SIG-M5 (cell line): ENCODE measurements at regions not wholly inside any gene's neighbourhood (a gene's known extent, or its start where the extent isn't known, plus 50 kb on each side); places are given as distances from the start of the nearest gene placed in this dataset.

Source experiments
- DNase-seq: peaks from one replicate; lab custom pipeline; 2025; lab: John Stamatoyannopoulos, UW

DNA sequence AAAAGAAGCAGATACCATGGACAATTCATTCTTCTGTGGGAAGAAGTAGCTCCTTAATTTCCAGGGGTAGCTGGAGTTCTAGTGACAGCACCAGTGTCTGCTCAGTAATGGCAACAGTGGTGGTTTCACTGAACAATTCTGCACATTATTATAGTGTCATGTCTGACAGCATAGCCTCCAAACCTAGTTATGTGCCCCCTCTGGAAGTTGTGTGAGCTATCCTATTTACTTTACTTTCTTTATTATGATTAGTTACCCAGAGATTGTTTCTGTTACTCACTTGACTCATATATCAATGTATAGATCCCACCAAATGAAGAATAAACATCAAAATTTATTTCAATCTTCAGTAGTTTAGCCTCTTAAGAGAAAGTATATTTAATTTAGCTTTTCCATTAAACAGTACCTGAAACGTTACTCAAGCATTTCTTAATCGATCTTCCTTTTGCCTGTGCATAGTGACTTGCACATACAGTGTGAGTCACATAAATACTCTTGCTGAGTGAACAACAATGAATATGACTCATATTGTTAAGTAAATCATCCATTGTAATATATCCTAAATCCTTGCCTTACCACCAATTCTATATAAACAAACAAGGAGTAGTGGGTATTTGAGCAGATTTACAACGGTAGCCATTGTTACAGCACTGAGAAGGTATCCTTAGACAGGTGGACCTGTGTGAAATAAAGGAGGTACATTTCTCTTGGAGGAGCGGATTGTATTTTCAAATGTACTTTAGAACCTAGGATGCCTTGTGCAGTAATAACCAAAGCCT lies 534.7 kb downstream of the ANKRD50 start:
- DNase-seq: no peak

DNA sequence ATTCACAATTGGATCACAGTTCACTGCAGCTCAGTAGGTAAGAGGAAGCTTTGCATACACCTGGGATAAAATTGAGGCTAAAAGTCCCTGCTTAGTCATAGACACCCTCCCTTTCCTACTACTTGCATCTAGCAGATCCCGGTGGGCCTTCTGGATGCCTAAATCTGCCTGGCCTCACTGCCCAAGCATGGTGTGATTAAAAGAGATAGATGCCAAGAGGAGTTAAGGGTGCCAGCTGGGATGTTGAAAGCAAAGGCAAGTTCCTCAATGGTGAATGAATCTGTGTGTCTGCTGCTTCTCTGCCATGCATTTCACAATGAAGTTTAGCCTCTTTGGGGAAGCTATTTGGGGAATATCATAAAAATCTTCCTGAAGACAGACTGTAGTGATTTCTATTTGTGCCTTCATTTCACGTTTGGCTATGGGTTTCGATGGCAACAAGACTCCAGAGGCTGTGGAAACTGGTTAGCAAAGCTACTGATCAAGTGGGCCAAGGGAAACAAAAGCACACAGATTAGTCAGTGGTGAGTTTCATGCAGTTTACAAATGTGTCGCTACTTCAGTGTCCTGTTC lies 534.0 kb downstream of the ANKRD50 start:
- DNase-seq: no peak

DNA sequence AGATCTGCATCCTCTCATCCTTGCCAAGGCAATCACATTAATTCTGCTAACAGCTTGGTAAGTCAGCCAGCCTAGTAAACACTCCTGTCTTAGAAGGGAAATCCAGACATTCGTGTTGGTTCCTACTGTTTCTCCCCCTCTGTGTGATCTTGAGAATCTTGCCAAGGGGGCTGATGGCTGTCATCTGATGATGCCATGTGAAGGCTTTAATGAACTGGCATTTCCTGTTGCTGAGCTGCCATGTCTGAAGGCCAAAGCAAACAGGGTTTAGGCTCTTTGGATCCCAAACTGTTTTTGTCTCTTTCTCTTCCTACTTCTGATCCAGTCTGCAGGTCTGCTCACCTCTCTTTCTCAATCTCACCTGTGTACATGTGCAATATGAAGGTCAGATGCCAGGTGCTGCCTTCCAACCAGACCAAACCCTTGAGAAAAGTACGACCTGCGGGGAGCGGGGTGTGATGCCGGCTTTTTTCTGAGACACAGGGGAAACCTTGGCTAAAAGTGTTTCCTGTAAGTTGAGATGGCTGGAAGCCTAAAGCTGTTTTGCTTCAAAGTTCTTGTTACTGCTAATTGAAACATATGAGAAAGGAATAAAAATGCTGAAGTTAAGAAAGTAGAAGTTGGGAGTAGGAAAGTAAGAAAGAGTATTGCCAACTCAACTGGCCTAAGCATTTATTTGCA lies 532.9 kb downstream of the ANKRD50 start:
- no peak for DNase-seq

DNA sequence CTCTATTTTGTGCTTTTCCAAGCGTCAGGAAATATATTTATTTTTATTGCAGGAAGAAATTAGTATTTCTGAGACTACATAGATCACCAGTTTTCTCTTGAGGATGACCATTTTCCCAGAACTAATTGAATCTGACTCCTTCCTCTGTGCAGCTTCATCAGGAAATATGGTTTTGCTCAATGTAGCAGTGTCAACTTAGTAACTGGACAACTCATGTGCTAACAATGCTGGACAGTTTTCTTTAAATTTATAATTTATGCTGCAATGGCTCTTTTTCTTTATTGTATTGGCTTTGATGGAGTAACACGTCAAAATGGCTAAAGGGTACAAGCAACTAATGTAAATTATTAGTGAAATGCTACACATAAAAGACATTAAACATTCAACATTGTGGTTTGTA lies 531.5 kb downstream of the ANKRD50 start:
- no peak for DNase-seq

DNA sequence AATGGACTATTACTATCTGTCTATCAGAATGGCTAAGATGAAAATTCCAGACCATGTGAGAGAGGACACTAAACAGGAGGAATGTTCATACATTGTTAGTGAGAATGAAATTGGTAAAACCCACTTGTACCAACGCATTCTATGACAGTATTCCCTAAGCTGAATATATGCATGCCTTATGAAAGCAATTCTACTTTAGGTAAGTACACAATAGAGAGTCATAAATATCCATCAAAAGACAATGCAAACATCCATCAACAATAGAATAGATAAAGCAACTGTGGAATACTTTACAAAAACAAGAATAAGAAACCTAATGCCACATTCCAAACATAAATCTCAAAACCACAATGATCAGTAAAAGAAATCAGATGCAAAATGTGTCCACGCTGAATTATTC lies 529.3 kb downstream of the ANKRD50 start:
- no peak for DNase-seq

DNA sequence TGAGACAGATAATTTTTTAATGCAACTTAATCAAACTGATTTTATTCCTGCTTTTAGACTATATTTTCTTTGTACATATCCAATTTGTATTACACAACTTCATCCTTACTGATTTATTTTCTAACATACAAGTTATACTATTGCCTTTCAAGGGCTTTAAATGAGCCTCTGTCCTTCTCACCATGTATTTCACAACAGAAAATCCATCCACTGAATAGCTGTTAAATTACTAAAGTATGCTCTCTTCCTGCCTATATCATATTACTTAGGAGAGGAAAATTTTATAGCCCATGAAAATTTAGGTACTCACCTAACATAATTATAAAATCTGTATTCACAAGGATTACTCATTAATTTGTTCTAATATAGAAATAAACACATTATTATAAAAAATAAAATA lies 528.6 kb downstream of the ANKRD50 start:
- no peak for DNase-seq

DNA sequence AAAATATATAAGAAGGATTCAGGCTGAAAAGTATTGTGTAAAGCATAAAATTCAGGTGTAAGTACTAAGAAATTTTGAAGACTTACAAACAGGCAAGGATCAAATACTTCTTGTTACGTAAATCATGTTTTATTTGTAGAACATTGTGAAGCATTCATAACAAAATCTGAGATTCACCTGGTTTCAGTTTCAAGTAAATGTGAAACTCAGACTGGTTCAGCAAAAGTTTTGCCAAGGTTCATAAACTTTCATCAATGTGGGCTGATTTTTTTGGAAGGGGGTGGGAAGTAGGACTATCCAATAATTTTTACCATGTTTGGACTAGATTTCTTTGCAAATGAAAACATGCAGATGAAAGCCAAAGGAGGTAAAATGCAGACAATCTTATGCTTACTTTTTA lies 527.7 kb downstream of the ANKRD50 start:
- no peak for DNase-seq

DNA sequence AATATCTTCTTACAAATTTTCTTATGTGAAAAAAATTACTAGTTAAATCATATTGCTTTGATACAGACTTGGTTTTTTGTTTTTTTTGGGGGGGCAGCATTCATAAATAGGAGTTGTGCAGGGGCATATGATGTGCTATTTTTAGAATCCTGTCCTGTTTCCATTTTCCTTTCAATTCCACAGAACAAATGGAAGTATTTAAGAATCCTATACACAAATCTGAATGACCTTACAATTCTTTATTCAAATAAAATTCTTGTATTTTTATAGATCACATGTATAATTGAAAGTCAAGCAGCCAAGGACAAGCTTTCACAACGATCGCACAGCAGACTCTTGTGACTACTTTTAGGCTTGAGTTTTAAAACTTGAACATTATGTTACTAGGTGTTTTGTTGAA lies 523.9 kb downstream of the ANKRD50 start:
- DNase-seq: no peak

DNA sequence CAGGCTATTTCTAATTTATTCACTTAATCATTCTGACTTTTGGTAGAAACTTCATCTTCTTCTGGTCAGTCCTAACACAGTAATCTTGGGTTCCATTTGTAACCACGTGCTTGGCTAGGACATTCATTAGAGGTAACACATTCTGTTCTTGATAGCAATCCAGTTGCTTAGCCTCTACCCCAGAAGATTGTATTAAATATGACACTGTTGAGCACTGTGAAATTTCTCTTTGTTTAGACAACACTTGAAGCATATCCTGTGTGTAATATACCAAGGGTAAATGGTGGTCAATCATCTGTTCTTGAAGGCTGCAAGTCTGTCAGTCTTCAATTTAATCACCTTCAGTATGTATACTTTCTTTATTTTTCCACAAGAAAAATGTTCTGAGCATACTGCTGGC lies 523.0 kb downstream of the ANKRD50 start:
- no peak for DNase-seq

DNA sequence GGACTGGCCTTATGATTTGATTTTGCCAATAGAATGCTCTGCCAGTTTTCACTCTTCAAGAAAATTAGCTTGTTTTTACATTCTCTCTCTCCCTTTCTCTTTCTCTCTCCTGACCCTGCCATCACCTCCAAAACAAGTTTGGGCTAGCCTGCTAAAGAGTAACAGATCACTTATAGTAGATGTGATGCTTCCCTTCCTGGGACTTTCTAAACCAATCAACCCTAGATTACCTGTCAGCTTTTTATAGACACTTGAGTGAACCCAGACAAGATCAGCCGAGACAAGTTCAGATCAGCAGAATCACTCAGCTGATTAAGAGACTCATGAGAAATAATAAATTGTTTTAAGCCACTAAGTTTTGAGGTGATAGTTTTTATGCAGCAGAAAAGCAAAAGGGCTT lies 521.2 kb downstream of the ANKRD50 start:
- DNase-seq: no peak

DNA sequence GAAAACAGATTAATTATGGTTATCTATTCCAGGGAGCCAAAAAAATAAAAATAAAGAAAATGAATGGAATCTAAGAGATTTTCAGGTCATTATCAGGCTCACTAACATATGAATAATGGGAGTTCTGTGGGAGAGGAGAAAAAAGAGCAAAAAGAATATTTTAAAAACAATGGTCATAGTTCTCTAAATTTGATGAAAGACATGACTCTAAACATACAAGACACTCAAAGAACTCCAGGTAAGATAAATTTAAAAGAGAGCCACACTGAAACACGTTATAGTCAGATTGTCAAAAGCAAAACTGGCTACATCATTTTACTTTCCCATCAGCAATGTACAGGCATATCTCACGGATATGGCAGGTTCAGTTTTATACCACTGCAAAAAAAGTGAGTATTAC lies 520.0 kb downstream of the ANKRD50 start:
- no peak for DNase-seq

DNA sequence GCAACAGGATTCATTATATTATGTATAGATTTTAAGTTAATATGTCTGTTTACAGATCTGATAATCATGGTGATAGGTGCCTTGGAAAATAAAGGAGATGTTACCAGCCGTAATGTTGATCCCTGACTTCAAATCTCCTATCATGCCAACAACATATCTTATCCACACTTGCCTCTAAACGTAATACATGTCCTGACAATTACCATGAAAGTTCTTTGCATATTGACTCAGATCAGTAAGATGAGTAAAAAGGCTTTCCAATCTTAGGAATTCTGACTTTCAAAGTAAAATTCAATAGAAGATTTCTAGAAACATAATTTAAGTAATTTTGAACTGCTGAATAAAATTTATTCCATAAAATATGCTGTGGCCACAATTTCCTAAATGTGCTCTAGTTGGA lies 513.3 kb downstream of the ANKRD50 start:
- no peak for DNase-seq

DNA sequence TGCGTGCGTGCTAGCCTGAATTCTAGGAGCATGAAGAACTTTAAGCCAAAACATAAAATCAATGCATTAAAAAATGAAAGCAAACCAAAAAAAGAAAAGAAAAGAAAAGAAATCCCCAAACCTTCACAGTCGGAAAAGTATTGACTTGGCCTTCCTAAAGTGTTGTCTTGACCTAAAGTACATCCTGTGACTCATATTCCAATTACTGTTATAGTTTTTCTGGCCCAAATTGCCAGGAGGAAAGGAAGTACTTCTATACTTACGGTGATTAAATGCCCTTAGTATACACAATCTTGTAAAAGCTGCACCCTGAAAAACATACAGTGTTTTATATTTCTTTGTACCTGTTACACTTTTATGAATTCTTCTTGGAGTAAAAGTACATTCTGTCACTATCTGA lies 512.8 kb downstream of the ANKRD50 start:
- DNase-seq: no peak

DNA sequence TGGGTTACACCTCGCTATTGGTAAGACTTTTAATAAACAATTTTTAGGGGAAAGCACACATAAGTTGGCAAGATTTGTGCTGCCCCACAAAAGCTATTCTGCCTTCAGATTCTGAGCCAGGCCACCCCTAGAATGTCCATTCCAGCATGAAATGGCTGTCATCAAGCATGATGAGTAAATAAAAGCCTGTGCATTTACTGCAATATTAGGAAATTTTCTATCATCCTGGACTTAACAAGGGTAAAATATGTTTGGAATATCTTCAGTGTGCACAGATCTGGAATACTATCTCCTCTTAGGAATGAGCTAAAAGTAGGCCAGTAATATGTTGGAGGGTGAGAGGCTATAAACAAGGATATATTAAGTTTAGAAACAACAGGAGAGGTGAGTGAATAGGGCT lies 510.9 kb downstream of the ANKRD50 start:
- no peak for DNase-seq

DNA sequence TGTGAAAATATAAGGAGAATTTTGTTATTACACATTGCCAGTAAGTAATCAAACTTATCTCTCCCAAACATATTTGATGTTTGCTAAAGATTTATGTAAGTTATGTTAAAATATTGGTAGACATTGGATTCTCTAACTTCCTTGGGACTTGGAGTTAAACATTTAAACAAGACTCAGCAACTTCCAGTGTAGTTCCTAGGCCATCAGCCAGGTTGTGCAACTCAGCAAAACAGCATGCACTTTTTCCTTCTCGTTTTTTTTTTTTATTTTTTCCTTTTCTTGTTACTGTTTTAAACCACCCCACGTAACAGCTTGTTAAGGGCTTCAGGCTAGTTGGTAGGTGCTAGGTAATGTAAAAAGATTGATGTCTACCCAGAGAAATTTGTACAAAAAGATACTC lies 510.4 kb downstream of the ANKRD50 start:
- DNase-seq: no peak

DNA sequence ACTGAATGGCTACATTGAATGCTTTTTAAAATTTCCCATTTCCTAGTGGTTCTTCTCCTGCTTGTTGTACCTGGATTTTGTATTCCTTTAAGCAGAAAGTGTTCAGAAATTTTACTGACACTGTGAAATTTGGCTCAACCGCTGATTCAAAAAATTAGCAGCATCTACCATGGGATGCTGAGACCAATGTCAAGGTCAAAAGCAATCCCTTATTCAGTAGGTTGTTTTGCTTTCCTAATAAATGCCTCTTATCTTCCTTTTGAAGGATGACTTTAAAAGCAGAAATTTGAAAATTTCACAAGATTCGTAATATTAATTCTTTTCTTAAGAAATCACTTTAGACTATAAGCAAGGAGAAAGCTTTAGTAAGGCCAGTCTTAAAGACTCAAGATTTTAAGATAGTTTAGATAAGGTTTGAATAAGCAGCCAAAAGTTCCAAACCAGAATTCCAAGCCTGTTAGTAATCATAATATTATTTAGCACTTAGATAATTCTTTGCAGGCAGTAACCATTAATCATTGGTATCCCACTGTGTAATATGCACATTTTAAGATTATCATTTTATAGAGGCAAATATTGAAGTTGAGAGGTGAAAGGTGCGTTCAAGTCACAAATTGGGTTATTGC lies 508.8 kb downstream of the ANKRD50 start:
- DNase-seq: no peak

DNA sequence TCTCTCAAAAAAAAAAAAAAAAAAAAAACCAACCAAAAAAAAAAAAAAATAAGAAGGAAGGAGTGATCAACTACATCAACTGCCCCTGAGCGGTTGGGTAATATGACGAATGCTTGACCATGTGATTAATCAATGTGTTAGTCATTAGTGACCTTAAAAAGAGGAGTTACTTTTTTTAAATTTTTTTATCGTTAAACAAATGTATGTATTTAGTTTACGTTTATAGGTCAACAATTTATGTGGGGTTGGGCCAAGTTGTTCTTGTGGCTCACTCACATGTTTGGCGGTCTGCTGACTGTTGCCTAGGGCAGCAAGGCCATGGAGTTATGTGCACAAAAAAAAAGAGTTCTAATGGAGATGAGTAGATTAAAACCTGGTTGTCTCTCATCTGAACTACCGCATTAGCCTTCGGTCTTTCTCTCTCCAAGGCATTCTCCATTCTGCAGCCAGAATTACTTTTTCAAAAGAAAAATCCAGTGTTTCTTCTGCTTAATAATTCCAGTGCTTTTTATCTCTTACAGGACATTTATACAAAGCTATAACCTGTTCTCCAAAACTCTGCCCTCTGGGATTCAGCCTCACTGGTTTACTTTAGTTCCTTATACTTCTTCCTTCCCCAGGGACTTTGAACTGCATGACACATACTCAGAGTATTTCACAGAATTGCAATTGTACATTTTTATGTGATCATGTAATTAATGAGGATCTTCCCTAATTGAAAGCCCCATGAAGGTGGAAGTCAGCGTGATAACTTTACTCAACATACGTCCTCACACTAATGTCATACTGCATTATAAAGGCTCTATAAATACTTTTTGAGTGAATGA lies 505.5 kb downstream of the ANKRD50 start:
- no peak for DNase-seq

DNA sequence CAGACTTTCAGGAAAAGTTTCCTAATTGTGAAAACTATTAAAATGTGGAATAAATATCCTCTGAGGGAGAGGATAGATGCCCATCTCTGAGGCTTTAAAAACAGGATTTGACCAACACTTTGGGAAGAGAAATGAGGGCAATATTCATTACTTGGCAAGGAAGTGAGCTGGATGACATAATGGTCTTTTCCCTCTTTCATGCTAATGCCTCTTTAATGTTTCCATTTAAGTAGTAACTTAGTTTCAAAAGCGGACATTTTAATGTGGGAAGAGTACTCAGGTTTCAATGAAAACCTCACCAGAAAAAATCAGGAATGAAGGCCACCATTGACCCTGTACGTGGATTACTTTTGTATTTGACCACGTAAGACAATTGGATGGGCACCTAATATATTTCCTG lies 503.3 kb downstream of the ANKRD50 start:
- DNase-seq: no peak

DNA sequence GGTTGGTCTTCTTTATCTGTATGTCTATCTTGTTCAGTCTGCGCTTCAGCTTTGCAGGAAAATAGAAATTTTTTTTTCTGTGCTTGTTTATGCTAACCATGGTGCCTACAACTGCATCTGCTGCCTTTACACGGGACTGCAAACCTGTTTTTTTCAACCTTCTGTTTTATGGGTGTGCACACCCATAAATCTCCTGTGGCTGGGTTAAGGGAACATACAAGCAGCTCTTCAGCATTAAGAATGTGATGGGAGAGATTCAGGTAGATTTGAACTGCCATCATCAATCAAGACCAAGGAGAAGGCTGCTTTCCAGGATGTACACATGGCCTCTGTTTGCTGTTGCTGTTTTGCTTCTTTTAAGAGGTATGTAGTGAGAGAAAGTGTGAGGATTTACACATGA lies 502.9 kb downstream of the ANKRD50 start:
- no peak for DNase-seq

DNA sequence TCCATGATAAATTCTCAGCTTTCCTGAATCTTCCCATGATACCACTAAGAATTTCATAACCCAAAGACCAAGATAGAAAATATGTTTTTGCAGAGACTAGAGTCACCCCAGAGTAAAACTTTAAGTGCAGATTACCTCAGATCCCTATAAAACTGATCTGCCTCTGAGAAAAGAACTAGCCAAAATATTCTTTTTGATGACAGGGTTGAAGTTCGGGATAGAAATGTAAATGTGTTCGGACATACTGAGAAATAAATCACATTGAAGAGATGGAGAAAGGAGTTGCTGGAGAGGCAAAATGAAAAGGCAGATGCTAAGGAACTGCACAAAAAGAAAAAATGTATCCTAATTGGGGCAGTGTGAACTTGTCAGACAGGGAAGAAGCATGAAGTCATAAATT lies 501.8 kb downstream of the ANKRD50 start:
- no peak for DNase-seq

DNA sequence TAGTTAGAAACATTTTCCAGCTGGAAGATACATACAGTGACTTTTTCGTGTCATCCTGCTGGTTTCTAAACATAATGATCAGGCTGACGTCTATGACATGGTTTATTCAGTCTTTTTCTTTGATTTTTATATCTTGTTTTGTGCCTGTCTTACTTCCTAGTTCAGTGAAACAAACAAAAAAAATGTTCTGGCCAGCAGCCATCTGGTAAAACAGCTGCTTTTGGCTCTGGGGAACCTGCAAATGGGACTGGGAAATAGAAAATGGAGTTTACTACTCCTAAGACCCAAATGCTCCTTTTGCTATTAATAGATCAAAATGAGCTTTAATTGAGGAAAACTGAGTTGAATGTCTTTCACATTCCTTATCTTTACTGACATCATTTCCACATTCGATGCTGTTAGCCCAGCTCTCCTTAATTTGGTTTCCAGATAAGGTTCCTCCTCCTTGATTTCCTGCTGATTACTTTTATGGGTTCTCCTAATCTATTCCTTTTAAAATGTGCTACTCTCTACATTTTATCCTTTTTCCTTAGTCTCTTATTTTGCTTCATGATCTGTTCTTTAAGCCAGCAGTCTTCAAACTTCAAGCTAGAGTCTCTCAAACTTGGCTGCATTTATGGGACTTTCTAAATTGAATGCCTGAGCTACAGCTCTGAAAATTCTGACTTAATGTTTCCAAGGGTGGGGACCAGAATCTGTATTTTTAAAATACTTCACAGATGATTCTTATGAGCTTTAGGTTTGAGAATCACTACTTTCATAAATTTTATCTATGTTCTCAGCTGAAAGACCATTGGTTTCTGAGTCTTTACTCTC lies 499.5 kb downstream of the ANKRD50 start:
- DNase-seq: no peak
